Head of caudate nucleus (tissue), 42 donors: ENCODE measurements at regions not wholly inside any gene's neighbourhood (a gene's known extent, or its start where the extent isn't known, plus 50 kb on each side); places are given as distances from the start of the nearest gene placed in this dataset.
"Not testable (repeated sequence)": the region's sequence is repeated elsewhere in the genome, so short reads cannot be mapped to it uniquely, and the experiment has no call there.

ENCODE experiments used
- DNase-seq, 42 donors: peaks; one replicate each; pipeline versions ENCODE4 v3.0.0 to v3.0.0-alpha.2; 2020 to 2021; ENCODE audit warnings: mixed read lengths in 7 of 42
- intact Hi-C: fragments of 100-400 bp; cut with DNase I; formaldehyde crosslinking; loops from one replicate; pipeline ENCODE4 v1.15.0; 2022

DNA sequence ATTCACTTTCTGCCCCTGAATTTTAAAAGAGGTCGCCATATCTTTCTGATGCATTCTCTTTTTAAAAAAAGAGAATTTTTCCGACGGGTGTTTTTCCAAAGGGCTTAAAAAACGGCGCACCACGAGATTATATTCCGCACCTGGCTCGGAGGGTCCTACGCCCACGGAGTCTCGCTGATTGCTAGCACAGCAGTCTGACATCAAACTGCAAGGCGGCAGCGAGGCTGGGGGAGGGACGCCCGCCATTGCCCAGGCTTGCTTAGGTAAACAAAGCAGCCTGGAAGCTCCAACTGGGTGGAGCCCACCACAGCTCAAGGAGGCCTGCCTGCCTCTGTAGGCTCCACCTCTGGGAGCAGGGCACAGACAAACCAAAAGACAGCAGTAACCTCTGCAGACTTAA is 370.0 kb downstream of the TBL1XR1 start:
- intact Hi-C loops, DNase-seq: not testable (repeated sequence)

- DNase-seq: no peak
- intact Hi-C loops: no loop called here
Measured at GRCh38 chr3:176824811-176825210, 372.5 kb downstream of the TBL1XR1 start.

DNA sequence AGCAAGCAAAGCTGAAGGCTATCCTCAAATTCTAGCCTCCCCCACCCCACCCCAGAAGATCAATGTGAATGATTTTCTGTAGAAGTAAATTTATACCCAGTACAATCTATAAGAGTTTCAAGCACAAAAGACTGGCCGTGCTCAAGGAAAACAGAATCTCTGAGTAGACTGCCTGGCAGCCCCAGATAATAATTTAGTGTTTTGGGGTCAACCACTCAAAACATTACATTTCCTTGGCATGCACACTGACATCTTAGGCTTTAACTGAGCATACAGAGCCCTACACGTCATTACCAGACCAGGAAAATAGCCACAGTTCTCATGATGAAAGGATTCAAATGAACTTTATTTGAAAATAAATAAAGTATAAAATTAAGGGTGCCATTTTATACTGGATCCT is 376.5 kb downstream of the TBL1XR1 start:
- intact Hi-C loops: no loop called here
- no peak for DNase-seq

DNA sequence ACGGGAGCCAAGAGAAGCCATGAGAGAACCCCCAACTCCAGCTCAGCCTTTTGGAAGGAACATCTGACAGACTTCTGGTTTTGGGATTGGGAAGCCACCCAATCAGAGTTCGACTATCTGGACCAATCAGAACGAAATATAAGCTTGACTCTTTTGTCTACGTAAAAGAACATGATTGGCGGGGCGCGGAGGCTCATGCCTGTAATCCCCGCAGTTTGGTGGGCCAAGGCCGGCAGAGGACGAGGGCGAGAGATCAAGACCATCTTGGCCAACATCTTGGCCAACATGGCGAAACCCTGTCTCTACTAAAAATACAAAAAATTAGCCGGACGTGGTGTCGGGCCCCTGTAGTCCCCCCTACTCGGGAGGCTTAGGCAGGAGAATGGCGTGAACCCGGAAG is 380.3 kb downstream of the TBL1XR1 start:
- intact Hi-C loops: no loop called here
- no peak for DNase-seq

DNA sequence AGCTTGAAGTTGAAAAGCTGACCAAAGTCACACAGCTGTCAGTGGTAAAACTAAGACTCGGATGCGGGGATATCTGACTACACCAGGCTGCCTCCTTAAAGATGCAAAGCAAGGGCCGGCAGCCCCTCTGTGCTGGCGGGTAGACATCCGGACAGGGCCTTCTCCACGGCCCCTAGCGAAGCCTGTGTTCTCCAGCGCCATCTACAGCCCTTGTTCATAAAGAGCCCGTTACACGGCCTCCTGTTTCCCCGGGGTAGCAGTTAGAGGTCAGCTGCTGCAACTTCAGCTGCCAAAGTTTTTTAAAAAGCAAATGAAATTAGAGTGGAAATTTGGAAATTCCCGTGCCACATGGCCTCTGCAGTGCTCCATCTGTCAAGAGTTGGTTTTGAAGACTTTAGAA is 383.0 kb downstream of the TBL1XR1 start:
- intact Hi-C loops: no loop called here

DNA sequence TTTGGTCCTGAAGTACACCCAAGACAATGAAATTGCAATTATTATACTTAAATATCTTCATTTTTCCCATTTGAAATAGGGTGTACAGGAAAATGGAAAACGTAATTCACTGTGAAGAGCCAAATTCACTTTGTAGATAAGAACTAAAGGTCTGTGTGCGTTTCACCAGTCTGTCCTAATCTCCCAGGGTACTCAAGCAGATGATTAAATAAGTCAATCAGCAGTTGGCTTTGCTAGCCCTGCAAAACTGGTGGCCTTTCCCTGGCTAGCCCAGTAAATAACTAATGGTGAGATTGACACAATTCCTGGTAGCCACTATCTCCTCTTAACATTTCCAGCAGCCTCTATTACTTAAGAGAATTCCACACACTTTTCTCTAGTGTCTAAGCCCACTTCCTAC is 389.3 kb downstream of the TBL1XR1 start:
- intact Hi-C loops: no loop called here

More for the DNA sequence above, 383.0 kb downstream of the TBL1XR1 start:
- peak in 39 of 42 donors; percentile 3 to 80 (median 45) for DNase-seq

GRCh38 chr3:176799675-176800074 is 397.6 kb downstream of the TBL1XR1 start:
- intact Hi-C loops: no loop called here

More for the DNA sequence above, 389.3 kb downstream of the TBL1XR1 start:
- DNase-seq: no peak

GRCh38 chr3:176798680-176799079 is 398.6 kb downstream of the TBL1XR1 start:
- intact Hi-C loops: no loop called here
- no peak for DNase-seq

More at GRCh38 chr3:176799675-176800074, 397.6 kb downstream of the TBL1XR1 start:
- no peak for DNase-seq

- intact Hi-C loops: no loop called here
- DNase-seq: no peak
Measured at GRCh38 chr3:176796371-176796770, 400.9 kb downstream of the TBL1XR1 start.

DNA sequence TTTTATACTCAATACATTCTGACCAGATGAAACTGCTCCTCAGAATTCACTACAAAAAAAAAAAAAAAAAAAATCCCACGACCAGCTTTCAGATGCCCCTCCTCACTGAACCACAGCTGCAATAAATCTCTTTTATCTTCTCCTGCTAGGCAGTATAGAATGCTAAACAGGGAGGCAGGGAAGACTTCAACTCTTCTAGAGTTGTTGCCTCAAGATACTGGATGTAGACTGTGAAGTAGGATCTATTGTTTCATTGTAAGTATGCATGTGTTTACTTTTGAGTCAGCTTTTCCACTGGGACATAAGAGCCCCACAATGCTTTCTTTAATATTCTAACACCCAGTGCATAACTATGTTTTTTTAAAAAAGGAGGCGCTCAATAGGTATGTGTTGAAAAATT is 401.4 kb downstream of the TBL1XR1 start:
- DNase-seq: no peak
- intact Hi-C loops: no loop called here

GRCh38 chr3:176794406-176794805 is 402.9 kb downstream of the TBL1XR1 start:
- DNase-seq: no peak
- intact Hi-C loops: no loop called here

GRCh38 chr3:176789947-176790346 is 407.3 kb downstream of the TBL1XR1 start:
- intact Hi-C loops: no loop called here
- no peak for DNase-seq

DNA sequence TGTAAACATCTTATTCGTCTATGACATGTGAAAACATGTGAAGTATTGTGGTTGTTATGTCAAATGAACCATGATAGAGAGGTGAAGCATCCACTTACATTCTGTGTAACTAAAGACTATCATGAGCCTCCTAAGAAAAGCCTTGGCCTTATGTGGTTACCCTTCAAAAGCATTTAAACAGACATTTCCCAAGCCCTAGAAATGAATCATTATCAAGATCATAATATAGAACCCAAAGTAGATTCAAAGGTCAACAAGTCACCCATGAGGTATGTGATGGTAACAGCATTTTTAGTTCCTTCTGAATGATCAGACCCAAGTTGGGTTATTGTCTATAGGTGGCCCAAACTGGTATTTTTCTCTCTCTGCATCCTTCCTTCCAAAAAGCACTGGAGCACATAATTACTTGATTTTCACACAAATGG is 408.0 kb downstream of the TBL1XR1 start:
- no peak for DNase-seq

GRCh38 chr3:176787506-176787905 is 409.8 kb downstream of the TBL1XR1 start:
- DNase-seq: no peak
- intact Hi-C loops: no loop called here

More for the DNA sequence above, 408.0 kb downstream of the TBL1XR1 start:
- intact Hi-C loops: no loop called here

DNA sequence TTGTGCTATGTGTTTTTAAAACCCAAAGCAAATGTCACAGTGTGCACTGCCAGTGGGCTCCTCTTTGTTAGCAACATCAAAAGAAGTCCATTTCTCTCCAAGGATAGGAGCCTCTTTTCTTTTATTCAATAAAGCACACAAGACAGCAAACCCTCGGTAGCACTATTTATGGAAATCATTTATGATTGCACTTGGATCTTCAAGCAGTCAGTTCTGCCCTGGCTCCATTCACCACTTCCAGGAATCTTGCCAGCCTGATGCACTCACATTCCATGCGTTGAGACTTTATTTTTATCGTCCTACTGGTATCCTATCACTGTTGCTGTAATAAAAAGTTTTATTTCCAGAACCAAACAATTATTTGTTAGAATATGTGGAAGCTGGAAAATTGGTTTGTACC is 412.1 kb downstream of the TBL1XR1 start:
- intact Hi-C loops: no loop called here
- no peak for DNase-seq

GRCh38 chr3:176780766-176781165 is 416.5 kb downstream of the TBL1XR1 start:
- DNase-seq: no peak
- intact Hi-C loops: no loop called here

GRCh38 chr3:176776622-176777175 is 420.6 kb downstream of the TBL1XR1 start:
- intact Hi-C loops: no loop called here
- no peak for DNase-seq

DNA sequence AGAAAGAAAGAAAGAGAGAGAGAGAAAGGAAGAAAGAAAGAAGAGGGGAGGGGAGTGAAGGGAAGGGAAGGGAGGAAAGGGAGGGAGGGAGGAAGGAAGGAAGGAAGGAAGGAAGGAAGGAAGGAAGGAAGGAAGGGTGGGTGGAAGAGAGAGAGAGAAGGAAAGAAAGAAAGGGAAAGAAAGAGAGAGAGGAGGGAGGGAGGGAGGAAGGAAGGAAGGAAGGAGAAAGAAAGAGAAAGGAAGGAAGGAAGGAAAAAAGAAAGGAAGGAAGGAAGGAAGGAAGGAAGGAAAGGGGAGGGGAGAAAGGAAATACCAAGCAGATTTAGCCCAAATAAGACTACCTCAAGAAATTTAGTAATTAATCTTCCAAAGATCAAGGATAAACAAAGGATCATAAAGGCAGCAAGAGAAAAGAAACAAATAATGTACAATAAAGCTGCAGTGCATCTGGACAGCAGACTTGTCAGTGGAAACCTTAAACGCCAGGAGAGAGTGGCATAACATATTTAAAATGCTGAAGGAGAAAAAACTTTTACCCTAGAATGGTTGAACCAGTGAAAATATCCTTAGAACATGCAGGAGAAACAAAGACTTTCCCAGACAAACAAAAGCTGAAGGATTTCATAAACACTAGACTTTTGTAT is 427.6 kb downstream of the TBL1XR1 start:
- intact Hi-C loops: no loop called here
- no peak for DNase-seq

DNA sequence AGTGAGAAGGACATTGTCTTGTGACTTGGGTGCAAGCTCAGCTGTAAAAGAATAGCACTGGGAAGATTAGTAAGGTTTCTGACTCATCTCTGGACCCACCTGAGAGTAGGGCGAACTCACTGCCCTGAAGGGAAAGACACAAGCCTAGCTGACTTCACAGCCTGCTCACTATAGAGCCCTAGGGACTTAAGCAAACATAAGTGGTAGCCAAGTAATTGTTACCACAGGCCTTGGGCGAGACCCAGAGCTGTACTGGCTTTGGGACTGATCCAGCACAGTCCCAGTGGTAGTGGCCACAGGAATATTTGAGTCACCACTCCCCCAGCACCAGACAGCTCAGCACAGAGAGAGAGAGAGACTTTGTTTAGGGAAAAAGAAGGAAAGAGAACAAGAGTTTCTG is 429.9 kb downstream of the TBL1XR1 start:
- no peak for DNase-seq
- intact Hi-C loops: no loop called here

DNA sequence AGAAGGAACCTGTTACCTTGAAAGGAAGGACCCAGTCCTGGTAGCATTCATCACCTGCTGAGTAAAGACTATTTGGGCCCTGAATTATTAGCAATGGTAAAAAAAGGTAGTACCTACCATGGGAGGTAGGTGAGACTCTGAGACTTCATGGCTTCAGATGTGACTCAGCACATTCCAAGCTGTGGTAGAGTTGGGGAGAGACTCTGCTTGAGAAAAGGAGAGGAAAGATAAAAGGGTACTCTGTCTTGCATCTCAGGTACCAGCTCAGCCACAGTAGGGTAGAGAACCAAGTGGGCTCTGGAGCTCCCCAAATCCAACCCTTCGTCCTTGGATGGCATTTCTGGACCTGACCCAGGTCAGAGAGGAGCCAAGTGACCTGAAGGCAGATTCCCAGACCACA is 430.4 kb downstream of the TBL1XR1 start:
- no peak for DNase-seq

GRCh38 chr3:176765382-176765900 is 431.8 kb downstream of the TBL1XR1 start:
- DNase-seq: no peak
- intact Hi-C loops: no loop called here

More for the DNA sequence above, 430.4 kb downstream of the TBL1XR1 start:
- intact Hi-C loops: no loop called here
